ENCODE measurements at regions not wholly inside any gene's neighbourhood (a gene's known extent, or its start where the extent isn't known, plus 50 kb on each side); places are given as distances from the start of the nearest gene placed in this dataset.
"Not testable (repeated sequence)": the region's sequence is repeated elsewhere in the genome, so short reads cannot be mapped to it uniquely, and the experiment has no call there.

- in situ Hi-C loops (cut with MboI; ENCODE audit: low sequenced_read_pairs in 4 of 4) (no loop called here), intact Hi-C loops (cut with DNase I; ENCODE audit: low total_unique reads) (no loop called here)
- Histone ChIP-seq H3K27me3 (no peaks in the 10 kb centered on the region), H3K27ac (no peak overlapping the region), H3K4me3 (no peak overlapping the region), H3K36me3 (no peaks in the 10 kb centered on the region), H3K9me3 (no peaks in the 10 kb centered on the region), H3K4me1 (no peaks in the 10 kb centered on the region)
- no peak for DNase-seq
- no peak for TF ChIP-seq POLR2A (IDR thresholded peaks at IDR 0.05)
- TF ChIP-seq, protein P1, sequence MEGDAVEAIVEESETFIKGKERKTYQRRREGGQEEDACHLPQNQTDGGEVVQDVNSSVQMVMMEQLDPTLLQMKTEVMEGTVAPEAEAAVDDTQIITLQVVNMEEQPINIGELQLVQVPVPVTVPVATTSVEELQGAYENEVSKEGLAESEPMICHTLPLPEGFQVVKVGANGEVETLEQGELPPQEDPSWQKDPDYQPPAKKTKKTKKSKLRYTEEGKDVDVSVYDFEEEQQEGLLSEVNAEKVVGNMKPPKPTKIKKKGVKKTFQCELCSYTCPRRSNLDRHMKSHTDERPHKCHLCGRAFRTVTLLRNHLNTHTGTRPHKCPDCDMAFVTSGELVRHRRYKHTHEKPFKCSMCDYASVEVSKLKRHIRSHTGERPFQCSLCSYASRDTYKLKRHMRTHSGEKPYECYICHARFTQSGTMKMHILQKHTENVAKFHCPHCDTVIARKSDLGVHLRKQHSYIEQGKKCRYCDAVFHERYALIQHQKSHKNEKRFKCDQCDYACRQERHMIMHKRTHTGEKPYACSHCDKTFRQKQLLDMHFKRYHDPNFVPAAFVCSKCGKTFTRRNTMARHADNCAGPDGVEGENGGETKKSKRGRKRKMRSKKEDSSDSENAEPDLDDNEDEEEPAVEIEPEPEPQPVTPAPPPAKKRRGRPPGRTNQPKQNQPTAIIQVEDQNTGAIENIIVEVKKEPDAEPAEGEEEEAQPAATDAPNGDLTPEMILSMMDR (IDR thresholded peaks at IDR 0.05 in 4 of 5, conservative IDR thresholded peaks at IDR 0.05 in 1 of 5): no peak
- no peak for ATAC-seq
Observed at GRCh38 chr19:28313633-28314032, 899.3 kb downstream of the UQCRFS1 start.

GRCh38 chr19:28312269-28312668, 900.7 kb downstream of the UQCRFS1 start:
- Histone ChIP-seq H3K4me1 (no peaks in the 10 kb centered on the region), H3K4me3 (no peak overlapping the region), H3K27me3 (no peaks in the 10 kb centered on the region), H3K27ac (no peak overlapping the region), H3K36me3 (no peaks in the 10 kb centered on the region), H3K9me3 (no peaks in the 10 kb centered on the region)
- DNase-seq: no peak
- no peak for ATAC-seq
- in situ Hi-C loops (cut with MboI; ENCODE audit: low sequenced_read_pairs in 4 of 4) (no loop called here), intact Hi-C loops (cut with DNase I; ENCODE audit: low total_unique reads) (no loop called here)
- TF ChIP-seq POLR2A (IDR thresholded peaks at IDR 0.05): no peak
- TF ChIP-seq, protein P1 (IDR thresholded peaks at IDR 0.05 in 4 of 5, conservative IDR thresholded peaks at IDR 0.05 in 1 of 5): no peak

- intact Hi-C loops (cut with DNase I; ENCODE audit: low total_unique reads); H3K4me1 ChIP-seq; H3K27ac ChIP-seq; H3K4me3 ChIP-seq; H3K36me3 ChIP-seq; DNase-seq; ATAC-seq; H3K9me3 ChIP-seq; in situ Hi-C loops (cut with MboI; ENCODE audit: low sequenced_read_pairs in 4 of 4); H3K27me3 ChIP-seq: not testable (repeated sequence)
Observed at GRCh38 chr19:28310829-28311228, 902.1 kb downstream of the UQCRFS1 start.

GRCh38 chr19:28309070-28309469, 903.9 kb downstream of the UQCRFS1 start:
- no peak overlapping the region for H3K4me3 ChIP-seq
- TF ChIP-seq, protein P1 (IDR thresholded peaks at IDR 0.05 in 4 of 5, conservative IDR thresholded peaks at IDR 0.05 in 1 of 5): no peak
- no peak for TF ChIP-seq POLR2A (IDR thresholded peaks at IDR 0.05)
- ATAC-seq (no peak), DNase-seq (no peak)
- no peak overlapping the region for H3K27ac ChIP-seq
- H3K9me3 ChIP-seq: no peaks in the 10 kb centered on the region
- no peaks in the 10 kb centered on the region for H3K36me3 ChIP-seq
- no peaks in the 10 kb centered on the region for H3K4me1 ChIP-seq
- in situ Hi-C loops (cut with MboI; ENCODE audit: low sequenced_read_pairs in 4 of 4): no loop called here
- H3K27me3 ChIP-seq: no peaks in the 10 kb centered on the region
- intact Hi-C loops (cut with DNase I; ENCODE audit: low total_unique reads): no loop called here

DNA sequence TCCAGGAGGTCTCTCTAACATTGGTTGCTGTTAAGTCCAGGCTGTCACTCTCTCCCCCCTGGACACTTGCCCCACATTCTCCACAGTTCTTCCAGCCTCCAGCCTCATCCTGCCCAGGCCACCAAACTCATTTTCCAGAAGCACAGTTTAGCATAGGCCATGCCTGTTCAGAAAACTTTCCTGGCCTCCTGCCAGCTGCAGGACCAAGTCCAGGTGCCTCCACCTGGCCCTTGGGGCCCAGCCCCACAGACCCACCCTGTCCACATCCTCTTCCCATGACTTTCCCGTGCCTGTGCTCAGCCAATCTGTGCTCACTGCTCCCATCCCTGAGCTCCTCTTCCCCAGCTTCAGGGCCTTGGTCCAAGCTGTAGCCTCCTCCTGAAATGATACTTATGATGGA, 905.0 kb downstream of the UQCRFS1 start:
- no peaks in the 10 kb centered on the region for H3K36me3 ChIP-seq
- H3K27me3 ChIP-seq: no peaks in the 10 kb centered on the region
- intact Hi-C loops (cut with DNase I; ENCODE audit: low total_unique reads) (no loop called here), in situ Hi-C loops (cut with MboI; ENCODE audit: low sequenced_read_pairs in 4 of 4) (no loop called here)
- TF ChIP-seq, protein P1 (IDR thresholded peaks at IDR 0.05 in 4 of 5, conservative IDR thresholded peaks at IDR 0.05 in 1 of 5): no peak
- no peak for TF ChIP-seq POLR2A (IDR thresholded peaks at IDR 0.05)
- no peak for ATAC-seq
- H3K27ac ChIP-seq: no peak overlapping the region
- no peaks in the 10 kb centered on the region for H3K4me1 ChIP-seq
- no peaks in the 10 kb centered on the region for H3K9me3 ChIP-seq
- no peak overlapping the region for H3K4me3 ChIP-seq
- no peak for DNase-seq

Data from gastrocnemius medialis (tissue), 4 donors.